ENCODE measurements at regions not wholly inside any gene's neighbourhood (a gene's known extent, or its start where the extent isn't known, plus 50 kb on each side); places are given as distances from the start of the nearest gene placed in this dataset.

- TF ChIP-seq, protein P1, sequence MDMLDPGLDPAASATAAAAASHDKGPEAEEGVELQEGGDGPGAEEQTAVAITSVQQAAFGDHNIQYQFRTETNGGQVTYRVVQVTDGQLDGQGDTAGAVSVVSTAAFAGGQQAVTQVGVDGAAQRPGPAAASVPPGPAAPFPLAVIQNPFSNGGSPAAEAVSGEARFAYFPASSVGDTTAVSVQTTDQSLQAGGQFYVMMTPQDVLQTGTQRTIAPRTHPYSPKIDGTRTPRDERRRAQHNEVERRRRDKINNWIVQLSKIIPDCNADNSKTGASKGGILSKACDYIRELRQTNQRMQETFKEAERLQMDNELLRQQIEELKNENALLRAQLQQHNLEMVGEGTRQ (IDR thresholded peaks at IDR 0.05; ENCODE audit: borderline replicate concordance, low read depth, low read length) = no peak
- TF ChIP-seq RELA (IDR thresholded peaks at IDR 0.05; ENCODE audit: borderline replicate concordance, partially characterized antibody) = no peak
- TF ChIP-seq CBX5 (IDR thresholded peaks at IDR 0.05; ENCODE audit: low read depth) = no peak
- TF ChIP-seq ZBTB33 (IDR thresholded peaks at IDR 0.05) = no peak
- no peak for TF ChIP-seq SIN3A (IDR thresholded peaks at IDR 0.05; ENCODE audit: low read depth, low read length)
- WGBS (ENCODE audit: insufficient coverage, insufficient replicate concordance, low lambda C conversion rate, missing lambda C conversion rate) = 56% methylated on average over 6 of the region's 6 CpGs
- RAD21 ChIA-PET (ENCODE audit: unreplicated experiment) = no interaction called here
- DNase-seq (ENCODE audit: low read depth, low spot score) (no peak), ATAC-seq (no peak), FAIRE-seq (no peak)
- no peaks in the 10 kb centered on the region for H3K4me1 ChIP-seq (ENCODE audit: control insufficient read depth, insufficient read depth, low read length)
- no peaks in the 10 kb centered on the region for H4K20me1 ChIP-seq (ENCODE audit: control insufficient read depth, insufficient read depth)
- H3K9me3 ChIP-seq (replicated peaks; ENCODE audit: control insufficient read depth, insufficient read depth, low read length) = no peaks in the 10 kb centered on the region
- H3K79me2 ChIP-seq (ENCODE audit: control insufficient read depth, insufficient read depth, low read length) = no peaks in the 10 kb centered on the region
- no peak overlapping the region for H2AFZ ChIP-seq (ENCODE audit: control insufficient read depth, low read depth, low read length)
- in situ Hi-C loops (cut with MboI) = no loop called here
- no peaks in the 10 kb centered on the region; a peak in 2 of 4 replicates for H3K27me3 ChIP-seq (replicated peaks in 1 of 2; ENCODE audit: control insufficient read depth in 2 of 2, insufficient read depth in 2 of 2, low read length in 1 of 2)
- no TSS peak for BruUV-seq (replicated peaks)
- no peaks in the 10 kb centered on the region for H3K36me3 ChIP-seq (ENCODE audit: control insufficient read depth in 2 of 2, insufficient read depth in 2 of 2, low read length in 1 of 2)
- H3K9ac ChIP-seq (ENCODE audit: control insufficient read depth, insufficient read depth, low read length) = no peak overlapping the region
- no peak overlapping the region for H3K27ac ChIP-seq (ENCODE audit: control insufficient read depth, insufficient read depth)
- H3K4me2 ChIP-seq (ENCODE audit: control insufficient read depth, insufficient read depth) = no peak overlapping the region
- no peak overlapping the region for H3K4me3 ChIP-seq
- intact Hi-C loops (cut with micrococcal nuclease; ENCODE audit: unreplicated experiment) = no loop called here
- SMC1A ChIA-PET (ENCODE audit: uncharacterized antibody, unreplicated experiment) = no interaction called here
- POLR2A ChIA-PET = no interaction called here
- CTCF ChIA-PET = no interaction called here
Observed at GRCh38 chr7:26458466-26459145, 166.9 kb downstream of the SNX10 start.

Data from GM12878 (cell line).